WTC11 (cell line): ENCODE measurements at regions not wholly inside any gene's neighbourhood (a gene's known extent, or its start where the extent isn't known, plus 50 kb on each side); places are given as distances from the start of the nearest gene placed in this dataset.

Experiments
- CREB1 ChIP-seq: sonication (generic); formaldehyde crosslinking; IDR thresholded peaks from 2 replicates; pipeline ENCODE4 v1.8.0; 2023; ENCODE audit warnings: mild to moderate bottlenecking, missing genetic modification reagents
- KAT7 ChIP-seq: sonication (generic); formaldehyde crosslinking; IDR thresholded peaks from 2 replicates; pipeline ENCODE4 v1.8.1; 2023; ENCODE audit warnings: missing genetic modification reagents, mild to moderate bottlenecking, borderline replicate concordance
- SMAD4 ChIP-seq: sonication (generic); formaldehyde crosslinking; IDR thresholded peaks from 2 replicates; pipeline ENCODE4 v1.8.0; 2022; ENCODE audit warnings: mild to moderate bottlenecking, missing genetic modification reagents
- SOX15 ChIP-seq: fragments of 250-450 bp; sonication (Bioruptor Pico); IDR thresholded peaks from 2 replicates; pipeline ENCODE4 v1.9.0; 2021; ENCODE audit warnings: mild to moderate bottlenecking
- TCF7 ChIP-seq: sonication (generic); formaldehyde crosslinking; IDR thresholded peaks from 2 replicates; pipeline ENCODE4 v1.8.0; 2022; ENCODE audit warnings: mild to moderate bottlenecking, low read depth, missing genetic modification reagents, moderate library complexity
- TEAD4 ChIP-seq: sonication (generic); formaldehyde crosslinking; IDR thresholded peaks from 2 replicates; pipeline ENCODE4 v1.8.0; 2022; ENCODE audit warnings: mild to moderate bottlenecking, missing genetic modification reagents
- ZNF121 ChIP-seq: sonication (generic); formaldehyde crosslinking; IDR thresholded peaks from 2 replicates; pipeline ENCODE4 v1.8.0; 2023; ENCODE audit warnings: missing genetic modification reagents
- TF ChIP-seq, protein P1 (sequence below): fragments of 200-600 bp; IDR thresholded peaks from 2 replicates; pipeline ENCODE4 v1.8.0; 2022; ENCODE audit warnings: antibody characterized with exemption
- TF ChIP-seq, protein P2 (sequence below): sonication (generic); formaldehyde crosslinking; IDR thresholded peaks from 2 replicates; pipeline ENCODE4 v1.8.1; 2023; ENCODE audit warnings: mild to moderate bottlenecking, missing genetic modification reagents
- TF ChIP-seq, protein P3 (sequence below): sonication (generic); formaldehyde crosslinking; conservative IDR thresholded peaks from 2 replicates; pipeline ENCODE4 v1.8.1; 2023; ENCODE audit warnings: mild to moderate bottlenecking, low read depth, missing genetic modification reagents, moderate library complexity
- TF ChIP-seq, protein P4 (sequence below): sonication (generic); formaldehyde crosslinking; IDR thresholded peaks from 2 replicates; pipeline ENCODE4 v1.8.1; 2022; ENCODE audit warnings: low read depth, mild to moderate bottlenecking, moderate library complexity, missing genetic modification reagents, borderline replicate concordance

DNA sequence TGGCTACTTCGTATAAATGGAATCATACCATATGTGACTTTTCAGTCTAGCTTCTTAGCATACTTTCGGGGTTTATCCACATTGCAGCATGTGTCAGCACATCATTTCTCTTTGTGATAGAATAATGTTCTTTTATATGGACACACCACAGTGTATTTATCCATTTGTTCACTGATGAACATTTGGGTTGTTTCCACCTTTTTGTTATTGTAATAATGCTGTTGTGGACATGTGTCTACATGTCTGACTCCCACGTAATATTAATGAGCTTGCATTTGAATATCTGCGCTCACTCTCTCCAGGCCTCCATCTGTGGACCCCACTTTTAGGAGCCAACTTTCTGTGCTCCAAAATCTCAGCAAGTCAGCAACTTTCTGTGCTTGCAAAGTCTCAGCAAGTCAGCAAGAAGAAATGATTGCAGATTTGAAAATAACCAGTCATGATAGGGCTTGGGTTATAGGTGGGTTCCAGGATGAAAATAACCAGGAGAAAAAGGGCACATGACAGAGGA, 53.9 kb upstream of the GALNT18 start:
- TF ChIP-seq, protein P1, sequence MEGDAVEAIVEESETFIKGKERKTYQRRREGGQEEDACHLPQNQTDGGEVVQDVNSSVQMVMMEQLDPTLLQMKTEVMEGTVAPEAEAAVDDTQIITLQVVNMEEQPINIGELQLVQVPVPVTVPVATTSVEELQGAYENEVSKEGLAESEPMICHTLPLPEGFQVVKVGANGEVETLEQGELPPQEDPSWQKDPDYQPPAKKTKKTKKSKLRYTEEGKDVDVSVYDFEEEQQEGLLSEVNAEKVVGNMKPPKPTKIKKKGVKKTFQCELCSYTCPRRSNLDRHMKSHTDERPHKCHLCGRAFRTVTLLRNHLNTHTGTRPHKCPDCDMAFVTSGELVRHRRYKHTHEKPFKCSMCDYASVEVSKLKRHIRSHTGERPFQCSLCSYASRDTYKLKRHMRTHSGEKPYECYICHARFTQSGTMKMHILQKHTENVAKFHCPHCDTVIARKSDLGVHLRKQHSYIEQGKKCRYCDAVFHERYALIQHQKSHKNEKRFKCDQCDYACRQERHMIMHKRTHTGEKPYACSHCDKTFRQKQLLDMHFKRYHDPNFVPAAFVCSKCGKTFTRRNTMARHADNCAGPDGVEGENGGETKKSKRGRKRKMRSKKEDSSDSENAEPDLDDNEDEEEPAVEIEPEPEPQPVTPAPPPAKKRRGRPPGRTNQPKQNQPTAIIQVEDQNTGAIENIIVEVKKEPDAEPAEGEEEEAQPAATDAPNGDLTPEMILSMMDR: no peak
- TF ChIP-seq, protein P2, sequence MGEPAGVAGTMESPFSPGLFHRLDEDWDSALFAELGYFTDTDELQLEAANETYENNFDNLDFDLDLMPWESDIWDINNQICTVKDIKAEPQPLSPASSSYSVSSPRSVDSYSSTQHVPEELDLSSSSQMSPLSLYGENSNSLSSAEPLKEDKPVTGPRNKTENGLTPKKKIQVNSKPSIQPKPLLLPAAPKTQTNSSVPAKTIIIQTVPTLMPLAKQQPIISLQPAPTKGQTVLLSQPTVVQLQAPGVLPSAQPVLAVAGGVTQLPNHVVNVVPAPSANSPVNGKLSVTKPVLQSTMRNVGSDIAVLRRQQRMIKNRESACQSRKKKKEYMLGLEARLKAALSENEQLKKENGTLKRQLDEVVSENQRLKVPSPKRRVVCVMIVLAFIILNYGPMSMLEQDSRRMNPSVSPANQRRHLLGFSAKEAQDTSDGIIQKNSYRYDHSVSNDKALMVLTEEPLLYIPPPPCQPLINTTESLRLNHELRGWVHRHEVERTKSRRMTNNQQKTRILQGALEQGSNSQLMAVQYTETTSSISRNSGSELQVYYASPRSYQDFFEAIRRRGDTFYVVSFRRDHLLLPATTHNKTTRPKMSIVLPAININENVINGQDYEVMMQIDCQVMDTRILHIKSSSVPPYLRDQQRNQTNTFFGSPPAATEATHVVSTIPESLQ (CRISPR knock-in tag): no peak
- no peak for TF ChIP-seq ZNF121 (CRISPR knock-in tag)
- TF ChIP-seq CREB1: no peak
- TF ChIP-seq KAT7 (CRISPR knock-in tag): no peak
- no peak for TF ChIP-seq SMAD4 (CRISPR knock-in tag)
- TF ChIP-seq TEAD4 (CRISPR knock-in tag): no peak
- TF ChIP-seq, protein P3, sequence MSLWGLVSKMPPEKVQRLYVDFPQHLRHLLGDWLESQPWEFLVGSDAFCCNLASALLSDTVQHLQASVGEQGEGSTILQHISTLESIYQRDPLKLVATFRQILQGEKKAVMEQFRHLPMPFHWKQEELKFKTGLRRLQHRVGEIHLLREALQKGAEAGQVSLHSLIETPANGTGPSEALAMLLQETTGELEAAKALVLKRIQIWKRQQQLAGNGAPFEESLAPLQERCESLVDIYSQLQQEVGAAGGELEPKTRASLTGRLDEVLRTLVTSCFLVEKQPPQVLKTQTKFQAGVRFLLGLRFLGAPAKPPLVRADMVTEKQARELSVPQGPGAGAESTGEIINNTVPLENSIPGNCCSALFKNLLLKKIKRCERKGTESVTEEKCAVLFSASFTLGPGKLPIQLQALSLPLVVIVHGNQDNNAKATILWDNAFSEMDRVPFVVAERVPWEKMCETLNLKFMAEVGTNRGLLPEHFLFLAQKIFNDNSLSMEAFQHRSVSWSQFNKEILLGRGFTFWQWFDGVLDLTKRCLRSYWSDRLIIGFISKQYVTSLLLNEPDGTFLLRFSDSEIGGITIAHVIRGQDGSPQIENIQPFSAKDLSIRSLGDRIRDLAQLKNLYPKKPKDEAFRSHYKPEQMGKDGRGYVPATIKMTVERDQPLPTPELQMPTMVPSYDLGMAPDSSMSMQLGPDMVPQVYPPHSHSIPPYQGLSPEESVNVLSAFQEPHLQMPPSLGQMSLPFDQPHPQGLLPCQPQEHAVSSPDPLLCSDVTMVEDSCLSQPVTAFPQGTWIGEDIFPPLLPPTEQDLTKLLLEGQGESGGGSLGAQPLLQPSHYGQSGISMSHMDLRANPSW (CRISPR knock-in tag): no peak
- TF ChIP-seq, protein P4, sequence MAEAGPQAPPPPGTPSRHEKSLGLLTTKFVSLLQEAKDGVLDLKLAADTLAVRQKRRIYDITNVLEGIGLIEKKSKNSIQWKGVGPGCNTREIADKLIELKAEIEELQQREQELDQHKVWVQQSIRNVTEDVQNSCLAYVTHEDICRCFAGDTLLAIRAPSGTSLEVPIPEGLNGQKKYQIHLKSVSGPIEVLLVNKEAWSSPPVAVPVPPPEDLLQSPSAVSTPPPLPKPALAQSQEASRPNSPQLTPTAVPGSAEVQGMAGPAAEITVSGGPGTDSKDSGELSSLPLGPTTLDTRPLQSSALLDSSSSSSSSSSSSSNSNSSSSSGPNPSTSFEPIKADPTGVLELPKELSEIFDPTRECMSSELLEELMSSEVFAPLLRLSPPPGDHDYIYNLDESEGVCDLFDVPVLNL: no peak
- no peak for TF ChIP-seq SOX15 (CRISPR knock-in tag)
- no peak for TF ChIP-seq TCF7
